ENCODE measurements at regions not wholly inside any gene's neighbourhood (a gene's known extent, or its start where the extent isn't known, plus 50 kb on each side); places are given as distances from the start of the nearest gene placed in this dataset.
A peak's percentile ranks its signal among the peaks of the same experiment; 100 is the strongest.
"Not testable (repeated sequence)": the region's sequence is repeated elsewhere in the genome, so short reads cannot be mapped to it uniquely, and the experiment has no call there.

DNA sequence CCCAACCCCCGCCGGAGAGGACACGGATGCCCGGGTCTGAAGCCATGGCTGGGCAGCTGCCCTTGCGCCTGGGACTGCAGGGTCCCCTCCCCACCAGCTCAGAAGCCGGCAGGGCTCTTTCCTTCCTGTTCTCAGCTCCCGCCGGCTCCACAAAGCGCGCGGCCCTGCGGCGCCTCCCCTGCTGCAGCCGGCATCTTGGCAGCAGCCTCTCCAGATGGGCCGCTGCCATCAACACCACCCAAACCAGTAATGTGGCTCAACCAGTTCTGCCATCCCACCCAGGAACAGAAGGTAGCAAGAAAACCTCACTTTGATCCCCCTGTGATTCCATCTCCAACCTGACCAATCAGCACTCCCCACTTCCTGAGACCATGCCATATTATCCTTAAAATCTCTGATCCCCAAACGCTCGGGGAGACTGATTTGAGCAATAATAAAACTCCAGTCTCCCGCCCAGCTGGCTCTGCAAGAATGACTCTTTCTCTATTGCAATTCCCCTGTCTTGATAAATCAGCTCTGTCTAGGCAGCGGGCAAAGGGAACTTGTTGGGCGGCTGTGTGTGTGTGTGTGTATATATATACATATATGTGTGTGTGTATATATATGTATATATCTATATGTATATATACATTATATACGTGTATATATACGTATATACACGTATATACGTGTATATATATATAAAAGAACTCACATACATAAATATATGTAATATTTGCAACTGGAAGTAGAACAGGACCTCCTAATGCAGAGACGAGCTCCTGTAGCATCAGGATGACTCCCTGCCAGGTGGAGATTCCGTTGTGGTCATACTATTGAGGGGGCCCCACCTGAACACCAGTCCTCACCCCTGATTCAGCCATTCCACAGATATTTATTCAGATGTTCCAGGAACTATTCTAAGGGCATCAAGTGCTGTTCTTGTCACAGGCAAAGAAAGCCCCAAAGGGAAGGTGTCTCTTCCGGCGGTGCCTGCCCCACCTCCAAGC is 1674.9 kb downstream of the SPATA31A7 start:
- not testable (repeated sequence) for H3K9me3 ChIP-seq (ENCODE audit: low read length); H3K9ac ChIP-seq (ENCODE audit: low read length); H3K27ac ChIP-seq (ENCODE audit: low read depth, low read length); H3K36me3 ChIP-seq (ENCODE audit: insufficient read depth, low read length); H3K4me1 ChIP-seq (ENCODE audit: insufficient read depth, low read length)
- peaks cover 0 to 13% of the 10 kb centered on the region in 2 donors for H3K27me3 ChIP-seq (ENCODE audit: control insufficient read depth in 1 of 2, insufficient read depth in 2 of 2, low read length in 2 of 2)
- H3K4me3 ChIP-seq (ENCODE audit: low read depth in 1 of 2, low read length in 2 of 2), result peak overlapping the region; percentile 52 to 75

DNA sequence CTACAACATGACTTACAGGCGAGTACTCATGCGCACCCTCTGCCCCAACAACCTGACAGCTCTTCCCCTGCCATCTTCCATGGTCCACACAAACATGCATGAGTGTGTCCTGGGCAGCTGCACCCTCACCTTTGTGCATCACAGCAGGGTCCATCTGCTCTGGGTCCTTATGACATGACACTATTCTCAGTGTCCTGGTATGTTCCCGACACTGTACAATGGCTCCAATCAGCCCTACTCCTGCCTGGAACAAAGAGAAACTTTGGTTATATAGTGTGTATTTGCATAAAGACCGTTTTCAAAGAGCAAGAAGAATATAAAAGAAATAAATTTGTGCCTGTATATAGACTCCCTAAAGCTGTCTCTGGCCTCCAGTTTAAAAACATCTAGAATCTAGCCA is 1679.2 kb downstream of the SPATA31A7 start:
- not testable (repeated sequence) for H3K27me3 ChIP-seq (ENCODE audit: control insufficient read depth in 1 of 2, insufficient read depth in 2 of 2, low read length in 2 of 2); H3K36me3 ChIP-seq (ENCODE audit: insufficient read depth, low read length); H3K9me3 ChIP-seq (ENCODE audit: low read length)

GRCh38 chr9:62871765-62872164 is 1681.9 kb downstream of the SPATA31A7 start:
- H3K36me3 ChIP-seq (ENCODE audit: insufficient read depth, low read length); H3K27ac ChIP-seq (ENCODE audit: low read depth, low read length); H3K4me1 ChIP-seq (ENCODE audit: insufficient read depth, low read length); H3K4me3 ChIP-seq (ENCODE audit: low read depth in 1 of 2, low read length in 2 of 2); H3K27me3 ChIP-seq (ENCODE audit: control insufficient read depth in 1 of 2, insufficient read depth in 2 of 2, low read length in 2 of 2); H3K9me3 ChIP-seq (ENCODE audit: low read length); H3K9ac ChIP-seq (ENCODE audit: low read length): not testable (repeated sequence)

More for the DNA sequence above, 1679.2 kb downstream of the SPATA31A7 start:
- not testable (repeated sequence) for H3K4me3 ChIP-seq (ENCODE audit: low read depth in 1 of 2, low read length in 2 of 2); H3K27ac ChIP-seq (ENCODE audit: low read depth, low read length); H3K4me1 ChIP-seq (ENCODE audit: insufficient read depth, low read length); H3K9ac ChIP-seq (ENCODE audit: low read length)

DNA sequence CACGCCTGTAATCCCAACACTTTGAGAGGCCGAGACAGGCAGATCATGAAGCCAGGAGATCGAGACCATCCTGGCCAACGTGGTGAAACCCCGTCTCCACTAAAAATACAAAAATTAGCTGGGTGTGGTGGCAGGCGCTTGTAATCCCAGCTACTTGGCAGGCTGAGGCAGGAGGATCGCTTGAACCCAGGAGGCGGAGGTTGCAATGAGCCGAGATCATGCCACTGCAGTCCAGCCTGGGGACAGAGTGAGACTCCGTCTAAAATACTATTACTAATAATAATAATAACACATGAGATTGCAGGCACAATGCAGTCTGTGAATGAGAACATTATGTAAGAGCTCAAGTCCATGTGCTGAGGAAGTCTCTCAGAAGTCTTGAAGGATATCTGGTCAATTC is 1684.4 kb downstream of the SPATA31A7 start:
- not testable (repeated sequence) for H3K36me3 ChIP-seq (ENCODE audit: insufficient read depth, low read length); H3K9ac ChIP-seq (ENCODE audit: low read length); H3K4me3 ChIP-seq (ENCODE audit: low read depth in 1 of 2, low read length in 2 of 2); H3K27ac ChIP-seq (ENCODE audit: low read depth, low read length); H3K9me3 ChIP-seq (ENCODE audit: low read length); H3K4me1 ChIP-seq (ENCODE audit: insufficient read depth, low read length); H3K27me3 ChIP-seq (ENCODE audit: control insufficient read depth in 1 of 2, insufficient read depth in 2 of 2, low read length in 2 of 2)

- H3K4me3 ChIP-seq (ENCODE audit: low read depth in 1 of 2, low read length in 2 of 2); H3K27me3 ChIP-seq (ENCODE audit: control insufficient read depth in 1 of 2, insufficient read depth in 2 of 2, low read length in 2 of 2); H3K4me1 ChIP-seq (ENCODE audit: insufficient read depth, low read length); H3K36me3 ChIP-seq (ENCODE audit: insufficient read depth, low read length); H3K27ac ChIP-seq (ENCODE audit: low read depth, low read length); H3K9ac ChIP-seq (ENCODE audit: low read length); H3K9me3 ChIP-seq (ENCODE audit: low read length): not testable (repeated sequence)
Measured at GRCh38 chr9:62874745-62875599, 1685.1 kb downstream of the SPATA31A7 start.

DNA sequence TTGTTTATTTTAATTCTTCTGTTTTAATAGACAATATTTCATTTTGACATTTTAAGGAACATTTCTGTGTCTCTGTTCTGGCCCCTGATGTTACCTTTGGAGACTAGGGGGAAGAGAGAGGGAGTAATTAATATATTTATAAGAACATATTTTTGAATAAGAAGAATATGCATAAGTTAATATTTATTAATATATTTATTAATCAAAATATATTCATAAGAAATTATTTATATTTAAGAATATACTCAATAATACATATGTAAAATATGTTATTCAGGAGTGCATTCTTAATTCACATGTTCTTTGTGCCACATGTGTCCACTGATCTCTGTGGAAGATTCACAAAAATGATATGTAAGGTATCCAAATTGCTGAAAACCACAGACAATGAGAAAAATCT is 1687.7 kb downstream of the SPATA31A7 start:
- H3K27me3 ChIP-seq (ENCODE audit: control insufficient read depth in 1 of 2, insufficient read depth in 2 of 2, low read length in 2 of 2); H3K4me3 ChIP-seq (ENCODE audit: low read depth in 1 of 2, low read length in 2 of 2); H3K9ac ChIP-seq (ENCODE audit: low read length); H3K9me3 ChIP-seq (ENCODE audit: low read length); H3K36me3 ChIP-seq (ENCODE audit: insufficient read depth, low read length); H3K27ac ChIP-seq (ENCODE audit: low read depth, low read length); H3K4me1 ChIP-seq (ENCODE audit: insufficient read depth, low read length): not testable (repeated sequence)

DNA sequence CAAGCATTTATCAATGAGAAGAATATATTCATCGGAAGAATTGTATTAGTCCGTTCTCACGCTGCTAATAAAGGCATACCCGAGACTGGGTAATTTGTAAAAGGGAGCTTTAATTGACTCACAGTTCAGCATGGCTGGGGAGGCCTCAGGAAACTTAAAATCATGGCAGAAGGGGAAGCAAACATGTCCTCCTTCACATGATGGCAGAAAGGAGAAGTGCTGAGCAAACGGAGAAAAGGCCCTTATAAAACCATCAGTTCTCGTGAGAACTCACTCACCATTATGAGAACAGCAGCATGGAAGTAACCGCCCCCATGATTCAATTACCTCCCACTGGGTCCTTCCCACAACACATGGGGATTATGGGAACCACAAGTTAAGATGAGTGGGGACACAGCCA is 1688.2 kb downstream of the SPATA31A7 start:
- not testable (repeated sequence) for H3K27me3 ChIP-seq (ENCODE audit: control insufficient read depth in 1 of 2, insufficient read depth in 2 of 2, low read length in 2 of 2); H3K27ac ChIP-seq (ENCODE audit: low read depth, low read length); H3K4me3 ChIP-seq (ENCODE audit: low read depth in 1 of 2, low read length in 2 of 2); H3K9me3 ChIP-seq (ENCODE audit: low read length); H3K9ac ChIP-seq (ENCODE audit: low read length); H3K4me1 ChIP-seq (ENCODE audit: insufficient read depth, low read length); H3K36me3 ChIP-seq (ENCODE audit: insufficient read depth, low read length)

GRCh38 chr9:62880453-62880852 is 1690.6 kb downstream of the SPATA31A7 start:
- not testable (repeated sequence) for H3K27ac ChIP-seq (ENCODE audit: low read depth, low read length); H3K27me3 ChIP-seq (ENCODE audit: control insufficient read depth in 1 of 2, insufficient read depth in 2 of 2, low read length in 2 of 2); H3K4me3 ChIP-seq (ENCODE audit: low read depth in 1 of 2, low read length in 2 of 2)

GRCh38 chr9:62880971-62881370 is 1691.1 kb downstream of the SPATA31A7 start:
- not testable (repeated sequence) for H3K27me3 ChIP-seq (ENCODE audit: control insufficient read depth in 1 of 2, insufficient read depth in 2 of 2, low read length in 2 of 2); H3K4me3 ChIP-seq (ENCODE audit: low read depth in 1 of 2, low read length in 2 of 2); H3K9ac ChIP-seq (ENCODE audit: low read length); H3K4me1 ChIP-seq (ENCODE audit: insufficient read depth, low read length); H3K9me3 ChIP-seq (ENCODE audit: low read length); H3K27ac ChIP-seq (ENCODE audit: low read depth, low read length); H3K36me3 ChIP-seq (ENCODE audit: insufficient read depth, low read length)

More at GRCh38 chr9:62880453-62880852, 1690.6 kb downstream of the SPATA31A7 start:
- H3K36me3 ChIP-seq (ENCODE audit: insufficient read depth, low read length); H3K9me3 ChIP-seq (ENCODE audit: low read length); H3K4me1 ChIP-seq (ENCODE audit: insufficient read depth, low read length); H3K9ac ChIP-seq (ENCODE audit: low read length): not testable (repeated sequence)

DNA sequence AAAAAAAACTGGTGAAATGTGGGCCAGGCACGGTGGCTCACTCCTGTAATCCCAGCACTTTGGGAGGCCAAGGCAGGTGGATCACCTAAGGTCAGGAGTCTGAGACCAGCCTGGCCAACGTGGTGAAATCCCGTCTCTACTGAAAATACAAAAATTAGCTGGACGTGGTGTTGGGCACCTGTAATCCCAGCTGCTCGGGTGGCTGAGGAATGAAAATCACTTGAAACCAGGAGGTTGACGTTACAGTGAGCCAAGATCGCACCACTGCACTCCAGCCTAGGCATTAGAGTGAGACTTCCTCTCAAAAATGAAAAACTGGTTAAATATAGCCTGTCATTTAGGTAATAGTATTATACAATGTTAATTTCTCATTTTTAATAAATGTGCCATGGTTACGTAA is 1692.0 kb downstream of the SPATA31A7 start:
- H3K9ac ChIP-seq (ENCODE audit: low read length); H3K27me3 ChIP-seq (ENCODE audit: control insufficient read depth in 1 of 2, insufficient read depth in 2 of 2, low read length in 2 of 2); H3K4me3 ChIP-seq (ENCODE audit: low read depth in 1 of 2, low read length in 2 of 2); H3K27ac ChIP-seq (ENCODE audit: low read depth, low read length); H3K9me3 ChIP-seq (ENCODE audit: low read length); H3K4me1 ChIP-seq (ENCODE audit: insufficient read depth, low read length); H3K36me3 ChIP-seq (ENCODE audit: insufficient read depth, low read length): not testable (repeated sequence)

DNA sequence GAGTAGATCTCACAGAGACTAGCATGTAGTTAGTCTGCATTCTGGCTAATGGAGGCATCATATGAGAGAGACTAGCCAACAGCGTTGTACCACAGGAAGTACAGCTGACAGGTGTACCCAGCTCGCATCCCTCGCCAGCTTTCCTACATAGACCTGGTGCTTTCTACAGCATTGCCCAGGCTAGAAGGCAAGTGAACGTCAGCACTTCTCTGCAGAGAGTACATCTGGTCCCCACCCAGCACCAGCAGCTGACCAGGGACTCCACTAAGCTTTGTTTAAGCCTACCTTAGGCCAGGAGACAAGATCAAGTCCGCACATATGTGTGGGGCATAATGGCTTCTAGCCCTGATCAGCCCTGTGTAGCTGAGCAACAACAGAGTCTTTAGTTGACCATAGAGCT is 1692.9 kb downstream of the SPATA31A7 start:
- H3K4me3 ChIP-seq (ENCODE audit: low read depth in 1 of 2, low read length in 2 of 2); H3K27me3 ChIP-seq (ENCODE audit: control insufficient read depth in 1 of 2, insufficient read depth in 2 of 2, low read length in 2 of 2); H3K9me3 ChIP-seq (ENCODE audit: low read length); H3K27ac ChIP-seq (ENCODE audit: low read depth, low read length); H3K4me1 ChIP-seq (ENCODE audit: insufficient read depth, low read length); H3K36me3 ChIP-seq (ENCODE audit: insufficient read depth, low read length); H3K9ac ChIP-seq (ENCODE audit: low read length): not testable (repeated sequence)
